GM12878 (cell line): ENCODE measurements at regions not wholly inside any gene's neighbourhood (a gene's known extent, or its start where the extent isn't known, plus 50 kb on each side); places are given as distances from the start of the nearest gene placed in this dataset.
"Not testable (repeated sequence)": the region's sequence is repeated elsewhere in the genome, so short reads cannot be mapped to it uniquely, and the experiment has no call there.

Experiments used
- ATAC-seq: fragments of 200-7000 bp; cut with Tn5 transposase; 3 replicates; pipeline ENCODE4 v1.9.1; 2020; ENCODE audit warnings: mild to moderate bottlenecking, moderate library complexity
- BruUV-seq: library from RNA; stranded (reverse); fragments of 400-500 nt; replicated peaks from 2 replicates; lab custom pipeline; 2021; lab: Mats Ljungman, UMichigan
- CTCF ChIA-PET: fragments of 300-600 bp; sonication (Branson Sonifier 250); formaldehyde crosslinking; extraction: SDS; loops from one replicate; lab custom pipeline; 2021; ENCODE audit warnings: inconsistent platforms; lab: Yijun Ruan, JAX
- POLR2A ChIA-PET: fragments of 350-600 bp; formaldehyde crosslinking; extraction: SDS; loops from one replicate; lab custom pipeline; 2021; ENCODE audit warnings: inconsistent platforms; lab: Charles Lee
- RAD21 ChIA-PET: fragments of 300-600 bp; sonication (Branson Sonifier 250); formaldehyde crosslinking; loops from one replicate; lab custom pipeline; 2023; ENCODE audit warnings: antibody characterized with exemption; ENCODE audit not compliant: unreplicated experiment; lab: Charles Lee
- SMC1A ChIA-PET: fragments of 300-600 bp; sonication (Branson Sonifier 250); formaldehyde crosslinking; loops from one replicate; lab custom pipeline; 2023; ENCODE audit not compliant: unreplicated experiment, uncharacterized antibody; lab: Charles Lee
- DNase-seq: peaks from one replicate; pipeline ENCODE4 v3.0.0-alpha.2; 2011; ENCODE audit warnings: low read depth, low spot score
- FAIRE-seq: peaks from 3 replicates; lab custom pipeline; 2011; peaks lifted over from hg19 to GRCh38; lab: Jason Lieb, UNC
- H2AFZ ChIP-seq: 2 replicates; pipeline ENCODE4 v1.6.0; 2011; ENCODE audit warnings: low read depth, low read length, control low read depth; ENCODE audit not compliant: control insufficient read depth
- H3K27ac ChIP-seq: 2 replicates; pipeline ENCODE4 v1.5.1; 2011; ENCODE audit warnings: control low read depth; ENCODE audit not compliant: control insufficient read depth, insufficient read depth
- H3K27me3 ChIP-seq, 2 experiments: replicated peaks in 1 of 2; 2 replicates each; pipeline versions ENCODE4 v1.6.0 to v1.6.1; 2011; ENCODE audit warnings: low read length in 1 of 2; ENCODE audit not compliant: control insufficient read depth in 2 of 2, insufficient read depth in 2 of 2
- H3K36me3 ChIP-seq, 2 experiments: 2 replicates each; pipeline ENCODE4 v1.5.1; 2011; ENCODE audit warnings: low read length in 1 of 2; ENCODE audit not compliant: control insufficient read depth in 2 of 2, insufficient read depth in 2 of 2
- H3K4me1 ChIP-seq: 2 replicates; pipeline ENCODE4 v1.6.1; 2011; ENCODE audit warnings: mild to moderate bottlenecking, low read length, moderate library complexity, mixed read lengths; ENCODE audit not compliant: control insufficient read depth, insufficient read depth
- H3K4me2 ChIP-seq: 2 replicates; pipeline ENCODE4 v1.6.0; 2011; ENCODE audit warnings: control low read depth; ENCODE audit not compliant: control insufficient read depth, insufficient read depth
- H3K4me3 ChIP-seq: fragments of 200-600 bp; sonication (generic); 2 replicates; pipeline ENCODE4 v1.5.1; 2016
- H3K79me2 ChIP-seq: 2 replicates; pipeline ENCODE4 v1.6.0; 2011; ENCODE audit warnings: low read length; ENCODE audit not compliant: control insufficient read depth, insufficient read depth
- H3K9ac ChIP-seq: 2 replicates; pipeline ENCODE4 v1.8.0; 2011; ENCODE audit warnings: low read length, control low read depth, mixed read lengths; ENCODE audit not compliant: control insufficient read depth, insufficient read depth
- H3K9me3 ChIP-seq: replicated peaks from 3 replicates; pipeline ENCODE4 v1.5.1; 2011; ENCODE audit warnings: mild to moderate bottlenecking, low read length; ENCODE audit not compliant: control insufficient read depth, insufficient read depth
- H4K20me1 ChIP-seq: 2 replicates; pipeline ENCODE4 v1.6.0; 2011; ENCODE audit not compliant: control insufficient read depth, insufficient read depth
- WGBS: methylation state at CpG from one replicate; pipeline ENCODE4 v1.1.6; 2016; ENCODE audit warnings: low lambda C conversion rate; ENCODE audit not compliant: insufficient replicate concordance, insufficient coverage; ENCODE audit errors: missing lambda C conversion rate; 5-methylcytosine and 5-hydroxymethylcytosine counted together
- in situ Hi-C: fragments of 300-500 bp; cut with MboI; formaldehyde crosslinking; loops from 9 replicates; pipeline ENCODE4 v1.14.3; 2018; ENCODE audit warnings: mixed read lengths
- intact Hi-C: fragments of 100-400 bp; cut with micrococcal nuclease; formaldehyde crosslinking; loops from one replicate; pipeline ENCODE4 v1.14.2; 2022; ENCODE audit not compliant: unreplicated experiment

DNA sequence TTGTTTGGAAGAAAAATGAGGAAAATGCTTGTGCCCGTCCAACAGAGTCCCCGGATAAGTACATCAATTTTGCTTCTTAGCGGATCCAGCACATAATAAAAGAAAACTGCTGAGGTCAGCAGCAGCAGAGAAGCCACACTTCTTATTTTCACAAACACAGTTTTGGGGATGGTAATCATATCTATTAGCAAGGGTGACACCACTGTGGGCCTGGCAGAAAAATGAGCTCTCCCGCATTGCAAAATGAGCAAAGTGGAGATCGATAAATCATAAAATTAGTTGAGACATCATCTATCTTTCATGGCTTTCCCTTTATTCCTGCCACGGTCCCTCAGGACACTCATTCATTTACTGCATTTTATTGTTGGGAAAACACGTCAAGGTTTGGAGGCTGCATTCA lies 186.4 kb downstream of the NPIPA7 start:
- H3K27ac ChIP-seq, ATAC-seq, DNase-seq, H3K4me3 ChIP-seq, FAIRE-seq, CTCF ChIA-PET, H3K36me3 ChIP-seq, H3K9ac ChIP-seq, H4K20me1 ChIP-seq, H3K27me3 ChIP-seq, H3K4me2 ChIP-seq, H3K9me3 ChIP-seq, H2AFZ ChIP-seq, H3K4me1 ChIP-seq, in situ Hi-C loops, RAD21 ChIA-PET, POLR2A ChIA-PET, BruUV-seq, SMC1A ChIA-PET, H3K79me2 ChIP-seq, intact Hi-C loops: not testable (repeated sequence)
- no CpG with 5 or more reads among the region's 7 CpGs for WGBS

DNA sequence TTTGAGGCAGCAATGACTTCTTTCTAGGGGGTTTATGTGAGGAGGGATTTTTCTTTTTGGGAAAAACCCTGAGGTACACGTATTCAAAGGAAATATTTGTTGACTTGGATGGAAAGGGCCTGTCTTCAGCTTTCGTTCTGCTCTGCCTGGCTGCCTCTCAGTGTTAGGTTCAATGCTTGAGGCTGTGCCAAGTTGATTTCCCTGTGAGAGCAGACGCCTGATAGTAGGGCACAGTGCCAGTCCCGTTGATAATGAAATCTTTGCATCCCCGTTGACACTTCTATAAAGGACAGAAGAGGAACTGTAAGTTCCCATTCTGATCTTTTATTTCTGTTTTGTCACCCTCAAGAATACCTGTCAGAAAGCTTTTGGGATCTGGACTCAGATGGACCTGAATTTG lies 191.1 kb downstream of the NPIPA7 start:
- in situ Hi-C loops, SMC1A ChIA-PET, H3K9ac ChIP-seq, FAIRE-seq, H3K27me3 ChIP-seq, H2AFZ ChIP-seq, H3K4me1 ChIP-seq, H3K4me2 ChIP-seq, H3K79me2 ChIP-seq, intact Hi-C loops, H3K27ac ChIP-seq, H3K4me3 ChIP-seq, RAD21 ChIA-PET, POLR2A ChIA-PET, CTCF ChIA-PET, DNase-seq, H3K36me3 ChIP-seq, H4K20me1 ChIP-seq, ATAC-seq, H3K9me3 ChIP-seq, BruUV-seq: not testable (repeated sequence)
- 4% methylated on average over 5 of the region's 5 CpGs for WGBS

DNA sequence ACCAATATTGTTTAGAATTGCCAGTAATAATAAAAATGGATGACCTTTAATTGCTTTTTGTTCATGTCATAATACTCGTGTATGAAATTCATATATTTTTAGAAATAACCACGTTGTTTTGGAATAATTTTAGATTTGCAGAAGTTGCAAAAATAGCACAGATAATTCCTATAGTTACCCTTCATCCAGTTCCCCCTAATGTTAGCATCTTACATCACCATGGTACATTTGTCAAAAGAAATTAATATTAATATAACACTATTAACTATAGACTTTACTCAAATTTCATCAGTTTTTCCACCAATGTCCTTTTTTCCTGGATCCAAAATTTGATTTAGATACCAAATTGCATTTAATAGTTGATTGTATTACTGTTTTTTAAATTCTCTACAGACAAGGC lies 191.9 kb downstream of the NPIPA7 start:
- H3K27ac ChIP-seq, RAD21 ChIA-PET, H3K9me3 ChIP-seq, BruUV-seq, H3K9ac ChIP-seq, DNase-seq, H3K36me3 ChIP-seq, H3K4me2 ChIP-seq, H3K79me2 ChIP-seq, CTCF ChIA-PET, FAIRE-seq, H3K4me1 ChIP-seq, ATAC-seq, intact Hi-C loops, POLR2A ChIA-PET, in situ Hi-C loops, H2AFZ ChIP-seq, H3K4me3 ChIP-seq, H3K27me3 ChIP-seq, SMC1A ChIA-PET, H4K20me1 ChIP-seq: not testable (repeated sequence)
- WGBS, result 0% methylated on average over 2 of the region's 2 CpGs

DNA sequence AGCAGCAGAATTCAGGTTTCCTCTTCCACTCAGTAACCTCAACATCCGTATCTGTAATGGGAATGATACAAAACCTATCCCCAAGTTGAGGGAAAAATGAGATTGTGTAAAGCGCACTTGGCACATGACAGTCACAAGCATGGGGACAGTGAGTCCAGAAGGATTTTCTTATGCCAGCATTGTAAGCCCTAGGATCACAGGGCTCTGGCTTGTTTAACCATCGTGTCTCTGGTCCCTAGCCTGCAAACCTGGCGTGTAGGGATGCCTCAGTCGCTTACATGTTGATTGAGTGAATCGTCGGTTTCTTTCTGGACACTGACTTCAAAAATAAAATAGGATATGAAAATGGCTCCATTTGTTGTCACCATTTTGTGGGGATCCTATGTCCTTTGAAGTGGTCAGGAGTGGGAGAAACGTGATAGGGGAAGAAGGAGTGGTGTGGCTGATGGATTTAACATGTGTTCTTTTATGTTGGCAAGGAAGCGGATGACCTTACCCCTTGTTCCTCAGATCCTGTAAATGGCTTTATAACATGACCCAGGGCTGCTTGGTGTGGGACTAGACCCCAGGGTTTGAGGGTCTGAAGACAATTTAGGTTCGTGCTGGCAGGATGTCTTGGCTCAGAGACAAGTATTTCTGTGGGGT lies 193.3 kb downstream of the NPIPA7 start:
- H2AFZ ChIP-seq, intact Hi-C loops, SMC1A ChIA-PET, H3K9ac ChIP-seq, CTCF ChIA-PET, H3K9me3 ChIP-seq, H3K36me3 ChIP-seq, H3K27me3 ChIP-seq, ATAC-seq, POLR2A ChIA-PET, DNase-seq, H3K79me2 ChIP-seq, H3K4me3 ChIP-seq, FAIRE-seq, RAD21 ChIA-PET, H4K20me1 ChIP-seq, H3K4me2 ChIP-seq, H3K27ac ChIP-seq, in situ Hi-C loops, H3K4me1 ChIP-seq: not testable (repeated sequence)
- 53% methylated on average over 6 of the region's 10 CpGs for WGBS
- TSS peak; percentile 91 for BruUV-seq
